CD4-positive, alpha-beta T cell treated with Interleukin-1 beta for 1 hour (primary cell): ENCODE measurements at regions not wholly inside any gene's neighbourhood (a gene's known extent, or its start where the extent isn't known, plus 50 kb on each side); places are given as distances from the start of the nearest gene placed in this dataset.

Experiments used
- DNase-seq, 2 donors: peaks; one replicate each; pipeline ENCODE4 v3.0.0-alpha.2; 2020 to 2022

DNA sequence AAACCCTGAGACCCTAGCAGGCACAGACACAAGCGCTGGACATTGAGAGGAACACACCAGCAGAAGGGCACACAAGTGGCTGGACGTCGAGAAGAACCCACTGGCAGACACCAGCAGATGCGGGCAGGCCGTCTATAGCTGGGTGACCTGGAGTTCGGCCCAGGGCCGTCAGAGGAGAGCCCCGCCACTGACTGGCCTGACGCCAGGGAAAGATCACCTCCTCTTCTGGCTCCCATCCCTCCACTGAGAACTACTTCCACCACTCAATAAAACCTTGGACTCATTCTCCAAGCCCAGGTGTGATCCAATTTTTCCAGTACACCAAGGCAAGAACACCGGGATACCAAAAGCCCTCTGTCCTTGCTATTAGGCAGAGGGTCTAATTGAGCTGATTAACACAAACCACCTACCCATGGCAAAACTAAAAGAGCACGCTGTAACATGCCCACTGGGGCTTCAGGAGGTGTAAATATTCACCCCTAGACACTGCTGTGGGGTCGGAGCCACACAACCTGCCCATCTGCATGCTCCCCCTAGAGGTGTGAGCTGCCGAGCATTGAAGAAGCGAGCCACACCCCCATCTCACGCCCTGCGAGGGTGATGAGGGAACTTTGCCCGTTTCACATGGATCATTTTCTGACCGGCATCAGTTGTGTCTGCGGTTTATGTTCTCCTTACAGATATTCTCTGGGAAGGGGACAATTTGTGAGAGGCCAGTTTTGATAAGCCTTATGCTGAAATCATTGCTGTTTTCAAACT, 104.8 kb downstream of the HLX start:
- no peak for DNase-seq

DNA sequence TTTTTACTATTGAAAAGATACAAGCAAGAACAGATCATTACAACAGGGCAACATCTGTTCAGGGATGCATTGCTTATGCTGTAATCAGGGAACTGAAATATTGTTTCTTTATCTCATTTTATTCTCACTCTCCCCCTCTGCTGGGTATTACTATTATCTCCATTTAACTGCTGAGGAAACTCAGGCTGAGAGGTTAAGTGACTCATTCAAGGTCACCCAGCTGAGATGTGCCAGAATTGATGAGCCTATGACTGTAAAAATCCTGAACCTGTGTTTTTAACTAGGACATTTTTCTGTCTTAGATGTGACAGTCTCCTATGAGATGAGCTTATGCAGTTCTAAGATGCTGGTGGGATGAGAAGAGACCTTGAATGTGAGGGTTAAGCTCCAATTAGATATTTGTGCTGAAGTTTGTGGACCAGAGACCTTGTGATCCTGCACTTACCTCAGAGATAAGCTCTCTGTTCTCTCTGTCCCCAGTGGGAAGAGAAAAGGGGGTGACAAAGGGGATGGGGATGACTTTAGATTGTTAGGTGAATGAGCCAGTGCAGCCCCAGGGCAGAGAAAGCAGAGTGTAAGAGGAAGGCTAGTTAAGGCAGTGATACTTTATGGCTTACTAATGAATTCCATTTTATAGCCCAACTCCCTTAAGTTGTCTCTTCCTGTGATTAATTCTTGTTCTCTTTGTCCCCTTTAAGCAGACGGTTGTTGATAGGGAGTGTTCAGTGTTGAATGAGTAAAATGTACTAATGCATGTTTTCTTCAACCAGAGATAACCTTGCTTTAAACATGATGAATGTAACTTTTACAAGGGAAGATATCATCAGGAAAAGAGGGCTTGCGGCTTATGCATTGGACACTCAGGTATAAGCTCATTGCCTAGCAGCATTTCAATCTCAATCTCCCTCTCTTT, 111.4 kb downstream of the HLX start:
- no peak for DNase-seq

DNA sequence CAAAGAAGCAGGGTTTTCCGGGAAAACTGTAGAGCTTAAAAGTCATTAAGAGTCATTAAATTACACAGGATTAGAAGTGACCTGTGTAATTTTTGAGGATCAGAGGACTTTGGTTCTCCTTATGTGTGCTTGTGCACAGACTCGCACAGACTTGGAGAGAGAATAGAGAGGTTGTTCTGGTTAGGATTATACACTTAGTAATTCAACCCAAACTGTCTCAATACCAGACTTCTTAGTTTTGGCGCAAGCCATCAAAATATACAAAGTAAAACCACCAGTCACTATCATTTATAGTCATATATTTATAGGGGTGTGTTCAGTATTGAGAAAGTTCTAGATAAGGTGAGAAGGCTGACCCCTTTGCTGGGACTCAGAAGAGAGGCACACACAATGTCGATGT, 112.3 kb downstream of the HLX start:
- no peak for DNase-seq

DNA sequence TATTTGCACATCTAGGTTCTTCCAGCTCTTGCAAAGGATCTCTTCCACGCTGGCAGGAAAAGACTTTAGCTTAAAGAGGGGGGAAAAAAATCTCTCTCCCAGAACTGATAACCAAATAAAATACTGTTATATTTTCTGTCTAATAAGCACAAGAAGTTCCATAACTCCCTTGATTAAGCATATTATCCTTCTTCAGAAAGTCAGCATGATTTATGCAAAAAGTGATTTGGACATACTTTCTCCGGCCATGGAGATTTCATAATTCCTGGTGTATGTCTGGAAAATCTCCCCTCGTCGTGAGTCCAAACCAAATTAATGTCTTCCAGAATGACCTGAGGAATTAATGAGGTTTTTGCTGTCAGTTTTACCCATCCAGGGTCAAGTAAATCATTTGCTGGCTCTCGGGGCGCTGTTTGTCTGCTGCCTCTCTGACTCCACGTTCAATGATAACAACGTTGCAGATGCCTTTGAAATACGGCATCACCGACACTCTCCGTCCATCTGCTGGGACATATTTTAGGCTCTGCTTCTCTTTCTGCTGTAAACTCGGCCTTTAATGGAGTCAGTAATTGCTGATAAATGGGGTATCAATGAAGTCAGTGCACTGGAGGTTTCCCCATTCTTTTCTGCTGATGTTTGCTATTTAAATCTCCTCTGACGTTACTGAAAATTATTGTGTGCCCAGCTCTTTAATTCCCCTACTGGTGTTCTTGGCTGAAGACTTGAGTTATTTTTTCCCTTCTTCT, 112.9 kb downstream of the HLX start:
- no peak for DNase-seq

- no peak for DNase-seq
These were observed 113.4 kb downstream of the HLX start for GRCh38 chr1:220992705-220993052.

GRCh38 chr1:220994671-220995070, 115.4 kb downstream of the HLX start:
- no peak for DNase-seq

GRCh38 chr1:220997791-220998190, 118.5 kb downstream of the HLX start:
- DNase-seq, result no peak

- peak; percentile 2 to 41 for DNase-seq
These were observed 120.9 kb downstream of the HLX start for GRCh38 chr1:220999872-221000863.

- no peak for DNase-seq
These were observed 121.9 kb downstream of the HLX start for GRCh38 chr1:221001167-221001566.

GRCh38 chr1:221002601-221003000, 123.4 kb downstream of the HLX start:
- DNase-seq, result no peak

GRCh38 chr1:221011145-221011544, 131.9 kb downstream of the HLX start:
- no peak for DNase-seq

DNA sequence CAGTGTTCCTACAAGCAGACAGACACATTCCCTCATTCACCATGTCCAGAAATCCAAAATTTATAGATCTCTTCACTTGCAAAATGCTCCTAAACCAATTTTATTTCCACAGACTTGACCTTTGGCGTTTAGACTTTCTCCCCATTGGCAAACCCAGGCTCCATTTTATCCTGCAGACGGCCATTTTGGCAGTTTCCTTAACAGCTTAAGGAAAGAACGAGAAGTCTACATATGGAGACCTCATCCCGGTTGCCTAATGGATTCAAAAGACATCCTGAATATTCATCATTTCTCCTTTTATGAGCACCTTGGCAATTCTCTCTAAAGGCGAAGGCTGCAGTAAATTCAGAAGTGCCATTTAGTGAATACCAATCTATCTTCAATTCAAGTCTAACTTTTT, 132.9 kb downstream of the HLX start:
- DNase-seq, result no peak

- DNase-seq, result no peak
These were observed 134.7 kb downstream of the HLX start for GRCh38 chr1:221013691-221014660.

- no peak for DNase-seq
These were observed 136.0 kb downstream of the HLX start for GRCh38 chr1:221015159-221015790.

GRCh38 chr1:221016751-221017150, 137.5 kb downstream of the HLX start:
- no peak for DNase-seq

DNA sequence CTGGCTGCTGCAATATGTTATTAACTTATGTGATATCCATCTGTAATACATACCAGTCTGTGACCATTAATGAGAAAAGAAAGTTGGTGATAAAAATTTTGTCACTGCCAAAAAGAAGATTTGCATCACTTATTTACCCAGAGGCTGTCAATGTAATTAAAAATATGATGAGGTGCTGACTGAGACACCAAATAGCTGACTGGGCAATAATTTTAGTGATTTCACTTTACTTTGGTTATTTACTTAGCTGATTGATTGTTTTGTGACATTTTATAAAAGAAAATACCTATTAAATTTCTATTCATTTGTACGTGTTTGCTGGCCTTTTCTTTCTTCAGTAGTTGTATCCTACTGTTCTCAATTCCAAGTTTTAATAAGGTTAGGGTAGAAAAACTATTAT, 139.2 kb downstream of the HLX start:
- DNase-seq, result no peak

DNA sequence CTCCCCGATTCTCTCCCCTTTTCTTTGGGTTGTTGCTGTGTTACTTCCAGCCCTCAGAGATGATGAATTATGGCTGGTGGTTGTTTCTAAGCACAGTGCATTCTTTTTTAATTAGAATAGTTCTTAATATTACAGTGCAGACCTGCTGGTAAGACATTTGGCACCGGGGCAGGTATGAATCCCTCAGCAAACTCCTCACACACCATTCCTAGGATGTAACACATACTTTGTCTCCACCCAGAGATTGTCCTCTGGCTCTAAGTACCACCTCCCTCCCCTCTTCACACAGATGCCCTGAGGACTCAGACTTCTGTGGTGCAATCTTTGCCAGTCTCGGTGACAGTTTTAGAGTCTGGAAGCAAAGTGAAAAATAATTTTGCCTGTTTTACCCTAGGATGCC, 143.1 kb downstream of the HLX start:
- no peak for DNase-seq

GRCh38 chr1:221023482-221023881, 144.2 kb downstream of the HLX start:
- DNase-seq, result no peak

- no peak for DNase-seq
These were observed 146.3 kb downstream of the HLX start for GRCh38 chr1:221025501-221025900.

GRCh38 chr1:221025956-221026355, 146.7 kb downstream of the HLX start:
- peak in 1 of 2 donors; percentile 15 for DNase-seq
